ENCODE measurements at regions not wholly inside any gene's neighbourhood (a gene's known extent, or its start where the extent isn't known, plus 50 kb on each side); places are given as distances from the start of the nearest gene placed in this dataset.

DNA sequence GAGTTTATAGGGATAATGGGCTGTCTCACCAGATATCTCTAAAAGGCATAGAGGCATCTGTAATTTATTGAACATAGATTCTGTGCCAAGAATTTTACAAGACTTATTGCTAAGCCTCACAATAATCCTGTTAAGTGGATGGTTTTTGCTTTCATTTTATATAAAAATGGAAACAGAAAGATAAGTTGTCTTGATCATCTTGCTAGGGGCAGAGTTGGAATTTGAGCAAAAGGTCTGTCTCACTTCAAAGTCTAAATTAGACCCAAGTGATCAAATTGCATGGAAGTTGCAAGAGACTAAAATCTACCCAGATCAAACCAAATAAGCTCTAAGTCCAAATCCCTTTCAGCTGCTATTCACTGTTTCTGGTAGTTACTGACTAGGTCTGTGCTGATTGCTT lies 95.3 kb upstream of the SOX11 start:
- TF ChIP-seq, protein P1, sequence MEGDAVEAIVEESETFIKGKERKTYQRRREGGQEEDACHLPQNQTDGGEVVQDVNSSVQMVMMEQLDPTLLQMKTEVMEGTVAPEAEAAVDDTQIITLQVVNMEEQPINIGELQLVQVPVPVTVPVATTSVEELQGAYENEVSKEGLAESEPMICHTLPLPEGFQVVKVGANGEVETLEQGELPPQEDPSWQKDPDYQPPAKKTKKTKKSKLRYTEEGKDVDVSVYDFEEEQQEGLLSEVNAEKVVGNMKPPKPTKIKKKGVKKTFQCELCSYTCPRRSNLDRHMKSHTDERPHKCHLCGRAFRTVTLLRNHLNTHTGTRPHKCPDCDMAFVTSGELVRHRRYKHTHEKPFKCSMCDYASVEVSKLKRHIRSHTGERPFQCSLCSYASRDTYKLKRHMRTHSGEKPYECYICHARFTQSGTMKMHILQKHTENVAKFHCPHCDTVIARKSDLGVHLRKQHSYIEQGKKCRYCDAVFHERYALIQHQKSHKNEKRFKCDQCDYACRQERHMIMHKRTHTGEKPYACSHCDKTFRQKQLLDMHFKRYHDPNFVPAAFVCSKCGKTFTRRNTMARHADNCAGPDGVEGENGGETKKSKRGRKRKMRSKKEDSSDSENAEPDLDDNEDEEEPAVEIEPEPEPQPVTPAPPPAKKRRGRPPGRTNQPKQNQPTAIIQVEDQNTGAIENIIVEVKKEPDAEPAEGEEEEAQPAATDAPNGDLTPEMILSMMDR (IDR thresholded peaks at IDR 0.05; ENCODE audit: low read depth, low read length, missing control alignments), result no peak
- no peaks in the 10 kb centered on the region for H3K36me3 ChIP-seq (replicated peaks)

DNA sequence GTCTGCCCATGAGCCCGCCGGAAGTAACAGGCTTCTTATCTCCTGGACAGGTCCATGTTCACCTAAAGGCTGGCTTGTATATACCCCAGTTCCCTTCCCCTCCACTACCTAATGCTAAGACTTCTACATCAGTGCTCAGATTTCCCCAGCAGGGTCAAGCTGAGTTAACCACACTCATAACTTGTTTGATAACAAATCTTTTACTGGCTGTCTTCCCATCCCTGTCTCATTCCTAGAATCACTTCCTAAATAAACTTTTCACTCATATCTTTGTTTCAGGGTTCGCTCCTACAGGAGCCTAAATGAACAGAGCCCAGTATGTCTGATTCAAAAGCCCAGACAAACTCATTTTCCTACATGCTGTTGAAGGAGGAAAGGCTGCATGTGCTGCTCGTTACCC lies 94.0 kb upstream of the SOX11 start:
- H3K27me3 ChIP-seq (replicated peaks), result no peaks in the 10 kb centered on the region
- in situ Hi-C loops (cut with HindIII; ENCODE audit: low pct_ligation_motif_present, low sequenced_read_pairs), result no loop called here
- TF ChIP-seq, protein P1 (IDR thresholded peaks at IDR 0.05; ENCODE audit: low read depth, low read length, missing control alignments), result no peak
- DNase-seq, result no peak
- no peak overlapping the region for H3K4me3 ChIP-seq (ENCODE audit: low read depth, low read length)
- no peak overlapping the region for H3K27ac ChIP-seq
- no peaks in the 10 kb centered on the region for H3K36me3 ChIP-seq (replicated peaks)

More for the DNA sequence above, 95.3 kb upstream of the SOX11 start:
- Histone ChIP-seq H3K4me3 (ENCODE audit: low read depth, low read length) (no peak overlapping the region), H3K27ac (no peak overlapping the region), H3K27me3 (replicated peaks) (no peaks in the 10 kb centered on the region)
- DNase-seq, result no peak
- in situ Hi-C loops (cut with HindIII; ENCODE audit: low pct_ligation_motif_present, low sequenced_read_pairs), result no loop called here

DNA sequence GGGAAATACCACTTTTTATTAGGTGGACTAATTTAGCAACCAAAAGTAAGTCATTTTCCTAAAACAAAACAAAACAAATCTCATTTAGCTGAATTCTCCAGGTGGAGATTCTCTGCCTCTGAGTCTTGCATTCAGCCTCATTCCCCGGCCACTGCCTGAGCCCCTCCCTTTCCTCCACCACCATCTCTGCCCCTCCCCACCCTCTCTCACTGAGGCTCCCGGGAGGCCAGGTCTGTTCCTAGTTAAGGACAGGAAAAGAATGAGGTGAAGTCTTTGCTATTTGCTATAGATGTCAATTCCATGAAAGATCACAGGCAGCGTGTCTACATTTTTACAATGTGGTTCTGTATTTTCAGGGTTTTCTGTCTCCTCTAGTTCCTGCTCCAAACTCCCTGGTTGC lies 83.0 kb upstream of the SOX11 start:
- no peaks in the 10 kb centered on the region for H3K36me3 ChIP-seq (replicated peaks)
- in situ Hi-C loops (cut with HindIII; ENCODE audit: low pct_ligation_motif_present, low sequenced_read_pairs), result no loop called here
- H3K27ac ChIP-seq, result no peak overlapping the region
- no peak overlapping the region for H3K4me3 ChIP-seq (ENCODE audit: low read depth, low read length)
- DNase-seq, result no peak
- TF ChIP-seq, protein P1 (IDR thresholded peaks at IDR 0.05; ENCODE audit: low read depth, low read length, missing control alignments), result no peak
- H3K27me3 ChIP-seq (replicated peaks), result no peaks in the 10 kb centered on the region

DNA sequence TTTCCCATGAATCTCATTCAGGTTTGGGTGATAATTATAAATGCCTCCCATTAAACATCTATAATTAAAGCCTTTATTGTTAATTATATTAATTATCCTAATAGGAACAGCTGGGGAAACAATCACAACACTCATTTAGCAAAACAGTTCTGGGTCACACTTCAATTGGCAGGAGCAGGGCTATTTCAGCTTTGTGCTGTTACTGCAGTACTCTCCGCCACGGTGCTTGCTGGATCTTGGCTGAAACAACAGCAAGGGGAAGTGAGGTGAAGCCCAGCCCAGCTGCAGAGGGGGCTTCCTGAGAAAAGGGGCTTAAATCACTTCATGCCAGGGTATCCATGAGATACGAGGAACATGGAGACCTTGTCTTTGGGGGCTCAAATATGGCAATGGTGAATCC lies 79.5 kb upstream of the SOX11 start:
- H3K27me3 ChIP-seq (replicated peaks), result no peaks in the 10 kb centered on the region
- no peaks in the 10 kb centered on the region for H3K36me3 ChIP-seq (replicated peaks)
- no peak for DNase-seq
- TF ChIP-seq, protein P1 (IDR thresholded peaks at IDR 0.05; ENCODE audit: low read depth, low read length, missing control alignments), result no peak
- H3K27ac ChIP-seq, result no peak overlapping the region
- in situ Hi-C loops (cut with HindIII; ENCODE audit: low pct_ligation_motif_present, low sequenced_read_pairs), result no loop called here
- H3K4me3 ChIP-seq (ENCODE audit: low read depth, low read length), result no peak overlapping the region

DNA sequence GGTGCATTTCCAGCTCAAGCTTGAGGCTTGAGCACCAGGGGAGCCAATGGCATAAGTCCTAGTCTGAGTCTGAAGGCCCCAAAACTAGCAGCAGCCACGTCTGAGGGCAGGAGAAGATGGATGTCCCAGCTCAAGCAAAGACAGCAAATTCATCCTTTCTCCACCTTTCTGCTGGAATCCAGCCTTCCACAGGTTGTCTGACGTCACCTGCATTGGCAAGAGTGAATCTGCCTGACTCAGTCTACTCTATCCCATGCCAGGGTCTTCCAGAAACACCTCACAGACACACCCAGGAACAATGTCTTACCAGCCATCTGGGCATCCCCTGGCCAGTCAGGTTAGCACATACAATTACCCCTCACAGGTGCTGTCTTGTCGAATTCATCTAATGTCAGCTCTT lies 76.2 kb upstream of the SOX11 start:
- Histone ChIP-seq H3K36me3 (replicated peaks) (no peaks in the 10 kb centered on the region), H3K27ac (no peak overlapping the region), H3K4me3 (ENCODE audit: low read depth, low read length) (no peak overlapping the region), H3K27me3 (replicated peaks) (no peaks in the 10 kb centered on the region)
- no peak for DNase-seq
- TF ChIP-seq, protein P1 (IDR thresholded peaks at IDR 0.05; ENCODE audit: low read depth, low read length, missing control alignments), result no peak
- in situ Hi-C loops (cut with HindIII; ENCODE audit: low pct_ligation_motif_present, low sequenced_read_pairs), result no loop called here

DNA sequence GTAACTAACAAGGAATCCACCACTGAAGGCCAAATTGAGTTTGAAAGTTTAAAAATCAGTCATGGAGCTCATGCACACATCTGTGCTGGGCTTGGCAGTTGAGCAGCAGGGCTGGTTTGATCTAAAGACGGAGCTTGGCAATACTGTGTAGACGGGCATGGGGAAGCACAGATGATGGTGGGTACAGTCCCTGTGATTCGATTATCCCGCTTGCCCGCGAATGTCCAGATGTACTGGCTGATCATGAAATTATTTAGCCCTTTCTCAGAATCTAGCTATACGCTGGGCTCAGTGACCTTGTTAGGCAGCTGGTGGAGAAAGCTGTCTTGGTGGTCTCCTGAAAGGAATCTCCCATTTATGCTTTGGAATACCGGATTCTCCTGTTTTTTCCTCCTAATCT lies 74.8 kb upstream of the SOX11 start:
- TF ChIP-seq, protein P1 (IDR thresholded peaks at IDR 0.05; ENCODE audit: low read depth, low read length, missing control alignments), result no peak
- Histone ChIP-seq H3K27ac (no peak overlapping the region), H3K36me3 (replicated peaks) (no peaks in the 10 kb centered on the region), H3K4me3 (ENCODE audit: low read depth, low read length) (no peak overlapping the region), H3K27me3 (replicated peaks) (no peaks in the 10 kb centered on the region)
- in situ Hi-C loops (cut with HindIII; ENCODE audit: low pct_ligation_motif_present, low sequenced_read_pairs), result no loop called here
- DNase-seq, result no peak
